ENCODE measurements at regions not wholly inside any gene's neighbourhood (a gene's known extent, or its start where the extent isn't known, plus 50 kb on each side); places are given as distances from the start of the nearest gene placed in this dataset.
A peak's percentile ranks its signal among the peaks of the same experiment; 100 is the strongest.

GRCh38 chr6:144710207-144710606, 425.1 kb downstream of the UTRN start:
- ChIA-PET CTCF (no interaction called here), POLR2A (ENCODE audit: low non-redundant PET) (no interaction called here)
- TF ChIP-seq CTCF (conservative IDR thresholded peaks at IDR 0.05; ENCODE audit: low read depth) = no peak
- no peak overlapping the region for H3K27ac ChIP-seq
- DNase-seq (ENCODE audit: low spot score) = peak; percentile 83

GRCh38 chr6:144711661-144712060, 426.5 kb downstream of the UTRN start:
- no peak for DNase-seq (ENCODE audit: low spot score)
- TF ChIP-seq CTCF (conservative IDR thresholded peaks at IDR 0.05; ENCODE audit: low read depth) = no peak
- no peak overlapping the region for H3K27ac ChIP-seq
- ChIA-PET CTCF (no interaction called here), POLR2A (ENCODE audit: low non-redundant PET) (no interaction called here)

DNA sequence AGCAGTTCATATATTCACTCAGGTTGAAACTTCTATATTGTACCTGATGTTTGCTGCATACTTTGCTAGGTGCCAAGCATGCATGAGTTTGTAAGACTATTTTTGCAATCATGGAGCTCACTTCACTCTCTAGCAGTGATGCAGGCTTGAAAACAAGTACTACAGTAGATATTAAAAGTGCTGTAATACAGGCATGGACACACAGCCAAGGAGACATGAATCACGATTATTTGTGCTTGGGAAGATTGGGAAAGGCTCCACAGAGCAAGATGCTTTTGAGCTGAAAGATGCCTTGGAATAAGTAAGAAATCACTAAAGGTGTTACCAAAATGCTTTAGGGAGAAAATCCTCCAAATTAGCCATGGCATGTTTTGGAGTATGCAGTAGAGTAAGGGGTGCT, 427.4 kb downstream of the UTRN start:
- H3K27ac ChIP-seq = no peak overlapping the region
- no peak for TF ChIP-seq CTCF (conservative IDR thresholded peaks at IDR 0.05; ENCODE audit: low read depth)
- no peak for DNase-seq (ENCODE audit: low spot score)
- ChIA-PET CTCF (no interaction called here), POLR2A (ENCODE audit: low non-redundant PET) (no interaction called here)

- H3K27ac ChIP-seq = no peak overlapping the region
- no peak for DNase-seq (ENCODE audit: low spot score)
- CTCF ChIA-PET = no interaction called here
- POLR2A ChIA-PET (ENCODE audit: low non-redundant PET) = no interaction called here
- TF ChIP-seq CTCF (conservative IDR thresholded peaks at IDR 0.05; ENCODE audit: low read depth) = no peak
These were observed 429.0 kb downstream of the UTRN start for GRCh38 chr6:144714021-144714712.

GRCh38 chr6:144715344-144715743, 430.2 kb downstream of the UTRN start:
- CTCF ChIA-PET = no interaction called here
- POLR2A ChIA-PET (ENCODE audit: low non-redundant PET) = no interaction called here
- no peak for DNase-seq (ENCODE audit: low spot score)
- H3K27ac ChIP-seq = no peak overlapping the region
- no peak for TF ChIP-seq CTCF (conservative IDR thresholded peaks at IDR 0.05; ENCODE audit: low read depth)

DNA sequence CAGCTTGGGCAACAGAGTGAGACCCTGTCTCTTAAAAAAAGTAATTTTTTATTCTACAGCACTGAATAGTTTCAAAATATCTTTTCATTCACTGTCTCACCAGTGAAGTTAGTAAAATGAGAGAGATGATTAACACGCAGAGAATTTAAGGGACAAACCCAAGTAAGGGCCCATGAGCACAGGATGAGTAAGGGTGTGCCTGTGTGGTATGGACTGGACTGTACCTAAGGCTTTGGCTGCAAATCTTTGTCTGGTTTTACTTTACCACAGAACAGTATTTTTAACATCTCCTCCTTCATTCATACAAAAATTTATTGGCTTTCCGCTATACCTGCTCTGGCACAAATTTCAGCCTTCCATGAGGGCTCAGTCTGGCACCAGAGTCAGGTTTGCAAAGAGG, 433.3 kb downstream of the UTRN start:
- ChIA-PET CTCF (no interaction called here), POLR2A (ENCODE audit: low non-redundant PET) (no interaction called here)
- H3K27ac ChIP-seq = no peak overlapping the region
- TF ChIP-seq CTCF (conservative IDR thresholded peaks at IDR 0.05; ENCODE audit: low read depth) = no peak
- peak; percentile 26 for DNase-seq (ENCODE audit: low spot score)

DNA sequence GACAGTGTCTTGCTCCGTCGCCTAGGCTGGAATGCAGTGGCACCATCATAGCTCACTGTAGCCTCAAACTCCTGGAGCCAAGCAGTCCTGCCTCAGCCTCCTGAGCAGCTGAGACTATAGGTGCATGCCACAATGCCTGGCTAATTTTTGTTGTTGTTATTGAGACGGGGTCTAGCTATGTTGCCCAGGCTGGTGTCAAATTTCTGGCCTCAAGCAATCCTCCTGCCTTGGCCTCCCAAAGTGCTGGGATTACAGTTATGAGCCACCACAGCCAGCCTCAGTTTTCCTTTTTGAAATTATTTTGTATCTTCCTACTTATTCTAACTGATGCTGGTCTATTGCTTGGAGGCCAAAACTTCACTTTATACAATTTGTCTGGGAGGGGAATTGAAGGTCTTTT, 436.1 kb downstream of the UTRN start:
- H3K27ac ChIP-seq = no peak overlapping the region
- no peak for DNase-seq (ENCODE audit: low spot score)
- TF ChIP-seq CTCF (conservative IDR thresholded peaks at IDR 0.05; ENCODE audit: low read depth) = no peak
- CTCF ChIA-PET = no interaction called here
- POLR2A ChIA-PET (ENCODE audit: low non-redundant PET) = no interaction called here

Measured in RWPE1 (cell line).